Naive thymus-derived CD8-positive, alpha-beta T cell (primary cell): ENCODE measurements at regions not wholly inside any gene's neighbourhood (a gene's known extent, or its start where the extent isn't known, plus 50 kb on each side); places are given as distances from the start of the nearest gene placed in this dataset.

Experiments used
- ATAC-seq, 2 donors: fragments of 150-1000 bp; cut with Tn5 transposase in 1 of 2; sonication (Bioruptor Pico), chemical (Tn5 transposase) in 1 of 2; 1 replicate in 1 of 2; 2 replicates in 1 of 2; pipeline ENCODE4 v1.10.0; 2021; ENCODE audit warnings: mild to moderate bottlenecking in 2 of 2, moderate library complexity in 2 of 2
- POLR2A ChIA-PET: fragments of 350-600 bp; sonication (Branson Sonifier 250); formaldehyde crosslinking; loops from one replicate; lab custom pipeline; 2021; ENCODE audit warnings: antibody characterized with exemption; lab: Charles Lee
- DNase-seq, 10 donors: peaks; one replicate each; pipeline versions ENCODE4 v3.0.0 to v3.0.0-alpha.2; 2020 to 2022
- H3K27ac Mint-ChIP-seq, 10 donors: one replicate each; pipeline ENCODE4 v1.8.0; 2020 to 2022; ENCODE audit warnings: mild to moderate bottlenecking in 10 of 10, mixed read lengths in 10 of 10, moderate library complexity in 4 of 10, inconsistent platforms in 1 of 10
- H3K27me3 Mint-ChIP-seq, 5 donors: one replicate each; pipeline ENCODE4 v1.8.0; 2021 to 2022; ENCODE audit warnings: mixed read lengths in 5 of 5
- H3K36me3 Mint-ChIP-seq, 3 donors: one replicate each; pipeline ENCODE4 v1.8.0; 2020 to 2022; ENCODE audit warnings: mixed read lengths in 3 of 3, mild to moderate bottlenecking in 2 of 3, inconsistent platforms in 1 of 3
- H3K4me1 Mint-ChIP-seq, 4 donors: one replicate each; pipeline ENCODE4 v1.8.0; 2021 to 2022; ENCODE audit warnings: mixed read lengths in 4 of 4
- H3K4me3 Mint-ChIP-seq, 10 donors: one replicate each; pipeline ENCODE4 v1.8.0; 2020 to 2022; ENCODE audit warnings: mild to moderate bottlenecking in 10 of 10, mixed read lengths in 10 of 10, moderate library complexity in 6 of 10, inconsistent platforms in 1 of 10
- H3K9me3 Mint-ChIP-seq, 9 donors: one replicate each; pipeline ENCODE4 v1.8.0; 2020 to 2022; ENCODE audit warnings: mixed read lengths in 9 of 9, mild to moderate bottlenecking in 3 of 9, inconsistent platforms in 1 of 9, moderate library complexity in 1 of 9

- H3K27ac Mint-ChIP-seq = peak overlapping the region in 7 of 10 donors; percentile 89 to 100 (median 99)
- no peaks in the 10 kb centered on the region for H3K27me3 Mint-ChIP-seq
- H3K4me3 Mint-ChIP-seq = peak overlapping the region in 8 of 10 donors; percentile 3 to 70 (median 56)
- H3K9me3 Mint-ChIP-seq = peaks cover 0 to 20% (median 7%) of the 10 kb centered on the region in 9 donors
- POLR2A ChIA-PET = interaction anchor here (1.2 to 1.7 kb wide), 2 partner anchors 9 to 469 kb away, joined by 3 to 4 read pairs; no protein-coding TSS in a partner anchor
- peaks cover 0 to 9% (median 7%) of the 10 kb centered on the region in 3 donors for H3K36me3 Mint-ChIP-seq
- no peak for DNase-seq
- no peak for ATAC-seq
- H3K4me1 Mint-ChIP-seq = peaks cover 26 to 49% (median 35%) of the 10 kb centered on the region in 4 donors
Observed at GRCh38 chr14:98445718-98446117, 826.3 kb downstream of the BCL11B start.

- H3K27ac Mint-ChIP-seq = peak overlapping the region in 5 of 10 donors; percentile 25 to 99 (median 91)
- H3K27me3 Mint-ChIP-seq = no peaks in the 10 kb centered on the region
- peaks cover 26 to 49% (median 35%) of the 10 kb centered on the region in 4 donors for H3K4me1 Mint-ChIP-seq
- peaks cover 0 to 17% (median 4%) of the 10 kb centered on the region in 9 donors for H3K9me3 Mint-ChIP-seq
- H3K4me3 Mint-ChIP-seq = peak overlapping the region in 1 of 10 donors; percentile 46
- DNase-seq = no peak
- ATAC-seq = no peak
- H3K36me3 Mint-ChIP-seq = peaks cover 0 to 8% (median 4%) of the 10 kb centered on the region in 3 donors
- POLR2A ChIA-PET = interaction anchor here (1.2 kb wide), 1 partner anchor 470 kb away, joined by 3 read pairs; no protein-coding TSS in a partner anchor
Observed at GRCh38 chr14:98446508-98446907, 825.5 kb downstream of the BCL11B start.

- peak overlapping the region in 1 of 10 donors; percentile 6 for H3K27ac Mint-ChIP-seq
- no peaks in the 10 kb centered on the region for H3K27me3 Mint-ChIP-seq
- H3K4me1 Mint-ChIP-seq = peaks cover 6 to 30% (median 23%) of the 10 kb centered on the region in 4 donors
- peaks cover 0 to 18% (median 6%) of the 10 kb centered on the region in 9 donors for H3K9me3 Mint-ChIP-seq
- no peaks in the 10 kb centered on the region for H3K36me3 Mint-ChIP-seq
- no peak for DNase-seq
- POLR2A ChIA-PET = no interaction called here
- H3K4me3 Mint-ChIP-seq = no peak overlapping the region
- ATAC-seq = no peak
Observed at GRCh38 chr14:98456231-98456630, 815.8 kb downstream of the BCL11B start.

DNA sequence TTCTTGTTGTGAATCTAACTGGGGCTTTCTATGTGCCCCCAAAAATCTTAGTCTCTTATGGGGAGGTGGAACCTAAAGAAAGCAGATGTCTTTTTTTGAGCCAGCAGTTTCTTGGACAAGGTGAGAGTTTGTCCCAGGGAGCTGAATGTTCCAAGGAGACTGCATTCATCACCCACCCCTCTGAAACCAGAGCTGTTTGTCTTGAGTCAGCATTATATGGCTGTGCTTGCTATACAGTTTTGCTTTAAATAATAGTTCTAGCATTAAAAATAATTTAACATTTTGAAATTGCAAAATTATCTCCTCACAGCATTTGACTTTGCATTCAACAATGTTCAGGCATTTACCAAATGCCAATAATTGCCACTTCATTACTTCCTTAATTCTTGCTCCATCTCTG is 813.3 kb downstream of the BCL11B start:
- H3K4me3 Mint-ChIP-seq = no peak overlapping the region
- DNase-seq (no peak), ATAC-seq (no peak)
- H3K9me3 Mint-ChIP-seq = peaks cover 0 to 18% (median 3%) of the 10 kb centered on the region in 9 donors
- H3K4me1 Mint-ChIP-seq = peaks cover 6 to 26% (median 21%) of the 10 kb centered on the region in 4 donors
- peak overlapping the region in 1 of 10 donors; percentile 14 for H3K27ac Mint-ChIP-seq
- H3K36me3 Mint-ChIP-seq = peaks cover 0 to 4% (median 0%) of the 10 kb centered on the region in 3 donors
- no peaks in the 10 kb centered on the region for H3K27me3 Mint-ChIP-seq
- POLR2A ChIA-PET = no interaction called here

GRCh38 chr14:98462908-98463307 is 809.1 kb downstream of the BCL11B start:
- ATAC-seq = no peak
- peak overlapping the region in 1 of 10 donors; percentile 5 for H3K27ac Mint-ChIP-seq
- peaks cover 0 to 12% (median 10%) of the 10 kb centered on the region in 4 donors for H3K4me1 Mint-ChIP-seq
- H3K9me3 Mint-ChIP-seq = peaks cover 0 to 5% (median 0%) of the 10 kb centered on the region in 9 donors
- H3K27me3 Mint-ChIP-seq = no peaks in the 10 kb centered on the region
- no peak overlapping the region for H3K4me3 Mint-ChIP-seq
- peaks cover 0 to 4% (median 0%) of the 10 kb centered on the region in 3 donors for H3K36me3 Mint-ChIP-seq
- POLR2A ChIA-PET = interaction anchor here (1.9 kb wide), 1 partner anchor 18 kb away, joined by 5 read pairs; no protein-coding TSS in a partner anchor
- no peak for DNase-seq

GRCh38 chr14:98466807-98467206 is 805.2 kb downstream of the BCL11B start:
- H3K36me3 Mint-ChIP-seq = peaks cover 0 to 4% (median 0%) of the 10 kb centered on the region in 3 donors
- peak overlapping the region in 2 of 10 donors; percentile 48 to 57 for H3K27ac Mint-ChIP-seq
- POLR2A ChIA-PET = no interaction called here
- no peak for DNase-seq
- H3K27me3 Mint-ChIP-seq = no peaks in the 10 kb centered on the region
- peaks cover 0 to 18% (median 8%) of the 10 kb centered on the region in 4 donors for H3K4me1 Mint-ChIP-seq
- H3K4me3 Mint-ChIP-seq = no peak overlapping the region
- H3K9me3 Mint-ChIP-seq = peaks cover 0 to 3% (median 0%) of the 10 kb centered on the region in 9 donors
- ATAC-seq = no peak

GRCh38 chr14:98470663-98471062 is 801.3 kb downstream of the BCL11B start:
- Mint-ChIP-seq H3K4me1 (peaks cover 0 to 16% (median 6%) of the 10 kb centered on the region in 4 donors), H3K9me3 (no peaks in the 10 kb centered on the region), H3K36me3 (no peaks in the 10 kb centered on the region), H3K4me3 (no peak overlapping the region), H3K27ac (peak overlapping the region in 1 of 10 donors; percentile 83), H3K27me3 (no peaks in the 10 kb centered on the region)
- POLR2A ChIA-PET = no interaction called here
- ATAC-seq (no peak), DNase-seq (no peak)

- H3K4me3 Mint-ChIP-seq = no peak overlapping the region
- H3K9me3 Mint-ChIP-seq = peaks cover 0 to 9% (median 5%) of the 10 kb centered on the region in 9 donors
- peak overlapping the region in 1 of 10 donors; percentile 15 for H3K27ac Mint-ChIP-seq
- H3K27me3 Mint-ChIP-seq = no peaks in the 10 kb centered on the region
- peaks cover 0 to 6% (median 4%) of the 10 kb centered on the region in 3 donors for H3K36me3 Mint-ChIP-seq
- peaks cover 0 to 3% (median 0%) of the 10 kb centered on the region in 4 donors for H3K4me1 Mint-ChIP-seq
- ATAC-seq (no peak), DNase-seq (no peak)
- POLR2A ChIA-PET = no interaction called here
Observed at GRCh38 chr14:98474900-98475299, 797.1 kb downstream of the BCL11B start.

DNA sequence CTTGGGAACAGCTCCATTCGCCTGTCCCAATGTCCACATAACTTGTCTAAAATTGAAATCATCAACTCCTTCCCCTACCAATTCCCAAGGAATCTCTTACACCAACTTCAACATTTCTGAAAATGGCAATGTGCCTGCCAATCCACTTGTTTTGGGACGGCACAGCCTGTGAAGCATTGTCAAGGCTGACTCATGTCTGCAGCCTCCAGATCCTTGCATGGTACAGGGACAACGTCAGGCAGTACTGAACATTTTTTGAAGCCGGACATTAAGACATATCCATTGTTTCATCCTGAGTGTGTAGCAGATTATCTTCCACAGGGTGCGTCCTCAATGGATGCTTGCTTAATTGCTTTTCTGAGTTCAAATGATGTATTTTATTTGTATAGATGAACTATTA is 794.1 kb downstream of the BCL11B start:
- no peaks in the 10 kb centered on the region for H3K27me3 Mint-ChIP-seq
- ATAC-seq (no peak), DNase-seq (no peak)
- H3K9me3 Mint-ChIP-seq = peaks cover 0 to 13% (median 5%) of the 10 kb centered on the region in 9 donors
- peak overlapping the region in 1 of 10 donors; percentile 29 for H3K27ac Mint-ChIP-seq
- no peak overlapping the region for H3K4me3 Mint-ChIP-seq
- peaks cover 0 to 7% (median 4%) of the 10 kb centered on the region in 3 donors for H3K36me3 Mint-ChIP-seq
- H3K4me1 Mint-ChIP-seq = no peaks in the 10 kb centered on the region
- POLR2A ChIA-PET = interaction anchor here (0.6 kb wide), 1 partner anchor 16 kb away, joined by 3 read pairs; no protein-coding TSS in a partner anchor

DNA sequence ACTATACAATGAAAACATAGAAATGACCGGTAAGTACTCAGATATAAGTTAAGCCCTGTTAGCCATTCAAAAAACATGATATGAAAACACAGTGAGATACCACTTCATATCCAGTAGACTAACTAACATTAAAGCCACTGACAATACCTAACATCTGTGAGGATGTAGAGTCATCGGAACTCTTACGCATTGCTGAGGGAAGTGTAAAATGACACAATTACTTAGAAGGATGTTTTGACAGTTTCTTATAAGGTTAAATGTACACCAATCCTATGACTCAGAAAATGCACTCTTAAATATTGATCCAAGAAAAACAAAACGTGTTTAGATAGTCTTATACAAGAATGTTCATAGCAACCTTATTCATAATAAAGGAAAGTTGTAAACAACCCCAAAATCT is 782.9 kb downstream of the BCL11B start:
- ATAC-seq = no peak
- POLR2A ChIA-PET = no interaction called here
- H3K4me3 Mint-ChIP-seq = no peak overlapping the region
- no peaks in the 10 kb centered on the region for H3K27me3 Mint-ChIP-seq
- peaks cover 0 to 19% (median 17%) of the 10 kb centered on the region in 3 donors for H3K36me3 Mint-ChIP-seq
- H3K4me1 Mint-ChIP-seq = peaks cover 0 to 3% (median 2%) of the 10 kb centered on the region in 4 donors
- no peak for DNase-seq
- peaks cover 7 to 22% (median 13%) of the 10 kb centered on the region in 9 donors for H3K9me3 Mint-ChIP-seq
- no peak overlapping the region for H3K27ac Mint-ChIP-seq

GRCh38 chr14:98494582-98494981 is 777.4 kb downstream of the BCL11B start:
- Mint-ChIP-seq H3K4me3 (no peak overlapping the region), H3K36me3 (no peaks in the 10 kb centered on the region), H3K27me3 (no peaks in the 10 kb centered on the region), H3K27ac (no peak overlapping the region), H3K9me3 (no peaks in the 10 kb centered on the region), H3K4me1 (peaks cover 2 to 11% (median 9%) of the 10 kb centered on the region in 4 donors)
- DNase-seq (no peak), ATAC-seq (no peak)
- POLR2A ChIA-PET = interaction anchor here (0.7 kb wide), 1 partner anchor 17 kb away, joined by 3 read pairs; no protein-coding TSS in a partner anchor

DNA sequence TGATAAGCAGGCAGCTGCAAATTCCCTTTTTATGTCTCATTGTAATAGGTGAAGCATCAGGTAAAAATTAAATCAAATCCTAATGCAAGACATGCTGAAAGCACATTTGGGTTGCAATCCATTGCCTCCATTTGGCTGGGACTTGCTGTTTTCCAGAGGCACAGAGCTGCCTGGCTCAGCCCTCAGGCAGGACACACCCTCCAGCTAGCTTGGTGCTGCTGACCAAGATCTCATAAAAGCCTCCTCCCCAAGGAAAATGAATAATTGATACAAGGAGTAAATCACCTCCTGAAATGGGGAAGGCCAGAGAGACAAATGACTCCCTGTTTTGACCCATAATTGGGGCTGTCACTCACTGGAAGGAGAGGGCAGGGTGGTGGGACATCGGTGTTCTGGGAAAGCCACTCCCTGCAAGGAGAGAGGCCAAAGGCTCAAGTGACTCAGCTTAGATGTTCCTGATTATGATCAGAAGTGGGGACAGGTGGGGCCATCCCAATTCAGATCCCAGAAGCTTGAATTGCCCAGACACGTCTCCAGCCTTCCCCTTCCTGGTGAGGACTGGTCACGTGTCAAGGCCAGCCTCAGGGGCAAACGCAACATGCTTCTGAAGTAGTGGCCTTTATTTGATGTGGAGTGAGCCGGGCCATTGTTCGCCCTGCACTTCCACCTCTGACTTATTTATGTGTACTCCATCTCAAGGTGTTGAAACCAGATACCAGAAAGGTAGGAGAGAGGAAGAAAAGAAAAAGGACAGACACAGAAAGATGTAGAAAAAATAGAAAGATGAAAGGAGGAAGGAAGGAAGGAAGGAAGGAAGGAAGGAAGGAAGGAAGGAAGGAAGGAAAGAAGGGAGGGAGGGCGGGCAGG is 773.7 kb downstream of the BCL11B start:
- Mint-ChIP-seq H3K27ac (peak overlapping the region in 3 of 10 donors; percentile 22 to 32 (median 29)), H3K4me1 (peaks cover 2 to 13% (median 11%) of the 10 kb centered on the region in 4 donors), H3K36me3 (no peaks in the 10 kb centered on the region), H3K9me3 (no peaks in the 10 kb centered on the region), H3K4me3 (no peak overlapping the region), H3K27me3 (no peaks in the 10 kb centered on the region)
- POLR2A ChIA-PET = no interaction called here
- ATAC-seq (no peak), DNase-seq (no peak)
